K562 (cell line): ENCODE measurements at regions not wholly inside any gene's neighbourhood (a gene's known extent, or its start where the extent isn't known, plus 50 kb on each side); places are given as distances from the start of the nearest gene placed in this dataset.
A peak's percentile ranks its signal among the peaks of the same experiment; 100 is the strongest.

Experiments
- ATAC-seq: fragments of 200-7000 bp; cut with Tn5 transposase; 3 replicates; pipeline ENCODE4 v1.9.1; 2020; ENCODE audit warnings: moderate library complexity
- BruUV-seq: library from RNA; stranded (reverse); fragments of 400-500 nt; replicated peaks from 2 replicates; lab custom pipeline; 2021; lab: Mats Ljungman, UMichigan
- CTCF ChIA-PET: fragments of 300-600 bp; formaldehyde crosslinking; extraction: SDS; loops from one replicate; lab custom pipeline; 2021; ENCODE audit warnings: low intra/inter-chr PET ratio; lab: Yijun Ruan, JAX
- POLR2A ChIA-PET: fragments of 300-600, 350-650 bp; sonication (Branson Sonifier 250); formaldehyde crosslinking; extraction: SDS; loops from one replicate; lab custom pipeline; 2021; ENCODE audit warnings: antibody characterized with exemption, inconsistent platforms; lab: Yijun Ruan, JAX
- DNase-seq, 4 experiments: peaks; one replicate each; pipeline versions ENCODE4 v3.0.0 to v3.0.0-alpha.2; 2011 to 2018; ENCODE audit warnings: low spot score in 3 of 4, mixed read lengths in 3 of 4; ENCODE audit errors: extremely low read depth in 1 of 4
- FAIRE-seq: peaks from 2 replicates; lab custom pipeline; 2011; peaks lifted over from hg19 to GRCh38; lab: Jason Lieb, UNC
- H2AFZ ChIP-seq: 2 replicates; pipeline ENCODE4 v1.6.0; 2011; ENCODE audit warnings: low read depth, low read length, control low read depth, inconsistent platforms
- H3K27ac ChIP-seq: fragments of 200-600 bp; 3 replicates; pipeline ENCODE4 v1.8.0; 2011; ENCODE audit warnings: low read depth, mild to moderate bottlenecking, control low read depth, inconsistent platforms, low read length, moderate library complexity, mixed read lengths; ENCODE audit errors: extremely low read depth
- H3K27me3 ChIP-seq, 2 experiments: fragments of 300-600 bp in 1 of 2; 2 replicates in 1 of 2; 3 replicates in 1 of 2; pipeline versions ENCODE4 v1.6.0 to v1.8.0; 2011; ENCODE audit warnings: inconsistent platforms in 2 of 2, low read length in 2 of 2, mild to moderate bottlenecking in 1 of 2, mixed read lengths in 1 of 2, moderate library complexity in 1 of 2; ENCODE audit not compliant: control insufficient read depth in 2 of 2, insufficient read depth in 2 of 2
- H3K36me3 ChIP-seq: fragments of 300-600 bp; 3 replicates; pipeline ENCODE4 v1.8.0; 2011; ENCODE audit warnings: mild to moderate bottlenecking, low read length, inconsistent platforms; ENCODE audit not compliant: control insufficient read depth, insufficient read depth
- H3K4me1 ChIP-seq, 2 experiments: fragments of 200-600 bp in 1 of 2; replicated peaks in 1 of 2; 2 replicates in 1 of 2; 3 replicates in 1 of 2; pipeline versions ENCODE4 v1.5.1 to v1.8.0; 2011; ENCODE audit warnings: inconsistent platforms in 2 of 2, low read length in 2 of 2, mild to moderate bottlenecking in 1 of 2, mixed read lengths in 1 of 2, moderate library complexity in 1 of 2; ENCODE audit not compliant: control insufficient read depth in 2 of 2, insufficient read depth in 2 of 2
- H3K4me2 ChIP-seq: 2 replicates; pipeline ENCODE4 v1.6.1; 2011; ENCODE audit warnings: low read length, control low read depth, inconsistent platforms, mixed read lengths; ENCODE audit not compliant: insufficient read depth
- H3K4me3 ChIP-seq: fragments of 200-600 bp; sonication (generic), shearing (Covaris generic); 2 replicates; pipeline ENCODE4 v1.5.1; 2016; ENCODE audit warnings: control low read depth, inconsistent platforms
- H3K79me2 ChIP-seq: fragments of 200-600 bp; 3 replicates; pipeline ENCODE4 v1.8.0; 2011; ENCODE audit warnings: low read length, inconsistent platforms; ENCODE audit not compliant: control insufficient read depth, insufficient read depth
- H3K9ac ChIP-seq, 2 experiments: 2 replicates each; pipeline versions ENCODE4 v1.6.0 to v1.6.1; 2011; ENCODE audit warnings: low read depth in 2 of 2, low read length in 2 of 2, control low read depth in 1 of 2, inconsistent platforms in 1 of 2, mild to moderate bottlenecking in 1 of 2, mixed read lengths in 1 of 2; ENCODE audit not compliant: insufficient read depth in 1 of 2
- H3K9me1 ChIP-seq: one replicate; pipeline ENCODE4 v1.6.0; 2011; ENCODE audit warnings: inconsistent platforms, mild to moderate bottlenecking, low read length, moderate library complexity; ENCODE audit not compliant: control insufficient read depth, insufficient read depth
- H3K9me3 ChIP-seq: replicated peaks from 2 replicates; pipeline ENCODE4 v1.5.1; 2011; ENCODE audit warnings: low read depth, low read length, inconsistent platforms; ENCODE audit not compliant: control insufficient read depth, insufficient read depth
- H4K20me1 ChIP-seq: replicated peaks from 2 replicates; pipeline ENCODE4 v1.6.1; 2011; ENCODE audit warnings: low read length, inconsistent platforms, mixed read lengths; ENCODE audit not compliant: control insufficient read depth, insufficient read depth
- CHD2 ChIP-seq: IDR thresholded peaks from 2 replicates; pipeline ENCODE4 v1.6.1; 2011; ENCODE audit warnings: low read depth, low read length
- CHD4 ChIP-seq: fragments of 200-600 bp; sonication (generic); IDR thresholded peaks from 3 replicates; pipeline ENCODE4 v1.6.1; 2012; ENCODE audit warnings: low read depth, mild to moderate bottlenecking, mixed read lengths, low read length, inconsistent platforms; ENCODE audit not compliant: insufficient read depth, insufficient replicate concordance, poor library complexity, severe bottlenecking
- EWSR1 ChIP-seq: fragments of 450-650 bp; IDR thresholded peaks from 2 replicates; pipeline ENCODE4 v1.6.1; 2018; ENCODE audit warnings: borderline replicate concordance, mild to moderate bottlenecking, low read depth, moderate library complexity; ENCODE audit not compliant: partially characterized antibody
- FOSL1 ChIP-seq: fragments of 200-800 bp; sonication (Bioruptor generic); conservative IDR thresholded peaks from 2 replicates; pipeline ENCODE4 v1.6.1; 2016; ENCODE audit warnings: missing genetic modification characterization, missing compliant biosample characterization
- GTF2A2 ChIP-seq: IDR thresholded peaks from 2 replicates; pipeline ENCODE4 v1.6.1; 2016; ENCODE audit warnings: mild to moderate bottlenecking, missing genetic modification characterization, missing compliant biosample characterization
- HCFC1 ChIP-seq: IDR thresholded peaks from 2 replicates; pipeline ENCODE4 v1.6.1; 2012; ENCODE audit warnings: low read depth, low read length, improper control_type of control experiment
- HDAC2 ChIP-seq: fragments of 450-650 bp; IDR thresholded peaks from 2 replicates; pipeline ENCODE4 v1.6.1; 2016; ENCODE audit warnings: mild to moderate bottlenecking
- ZBTB12 ChIP-seq: fragments of 250-450 bp; sonication (Bioruptor Pico); IDR thresholded peaks from 2 replicates; pipeline ENCODE4 v1.4.0; 2020
- ZC3H11A ChIP-seq: IDR thresholded peaks from 2 replicates; pipeline ENCODE4 v1.6.1; 2012; ENCODE audit warnings: low read depth, low read length, improper control_type of control experiment
- ZNF124 ChIP-seq: sonication (generic); formaldehyde crosslinking; IDR thresholded peaks from 2 replicates; pipeline ENCODE4 v1.8.1; 2022; ENCODE audit warnings: missing genetic modification reagents
- ZNF695 ChIP-seq: fragments of 450-650 bp; formaldehyde crosslinking; IDR thresholded peaks from 2 replicates; pipeline ENCODE4 v1.4.0; 2020; ENCODE audit warnings: mild to moderate bottlenecking, moderate library complexity
- WGBS: fragments of 100-300 bp; shearing (Covaris generic); methylation state at CpG from one replicate; pipeline ENCODE4 v1.1.6; 2016; ENCODE audit warnings: low coverage, mixed read lengths; ENCODE audit not compliant: insufficient coverage; ENCODE audit errors: missing lambda C conversion rate; 5-methylcytosine and 5-hydroxymethylcytosine counted together
- in situ Hi-C: fragments of 300-500 bp; cut with MboI; formaldehyde crosslinking; loops from 4 replicates; pipeline ENCODE4 v1.15.0; 2018; ENCODE audit warnings: inconsistent platforms, mixed read lengths
- intact Hi-C: fragments of 100-400 bp; cut with micrococcal nuclease; formaldehyde crosslinking; loops from 2 replicates; pipeline ENCODE4 v1.14.2; 2022
- TF ChIP-seq, protein P1 (sequence below): sonication (generic); formaldehyde crosslinking; IDR thresholded peaks from 2 replicates; pipeline ENCODE4 v1.8.0; 2023; ENCODE audit warnings: mild to moderate bottlenecking, missing genetic modification reagents

GRCh38 chr11:27754035-27755017, 54.1 kb upstream of the BDNF start:
- no peaks in the 10 kb centered on the region for H3K27me3 ChIP-seq
- in situ Hi-C loops (no loop called here), intact Hi-C loops (no loop called here)
- H3K9me3 ChIP-seq: no peaks in the 10 kb centered on the region
- TF ChIP-seq ZBTB12: no peak
- TF ChIP-seq ZNF695 (CRISPR knock-in tag): no peak
- no peak for TF ChIP-seq CHD2
- TF ChIP-seq GTF2A2 (tag): no peak
- TF ChIP-seq HDAC2: no peak
- no peak for TF ChIP-seq CHD4
- no peak for TF ChIP-seq ZC3H11A
- TF ChIP-seq, protein P1, sequence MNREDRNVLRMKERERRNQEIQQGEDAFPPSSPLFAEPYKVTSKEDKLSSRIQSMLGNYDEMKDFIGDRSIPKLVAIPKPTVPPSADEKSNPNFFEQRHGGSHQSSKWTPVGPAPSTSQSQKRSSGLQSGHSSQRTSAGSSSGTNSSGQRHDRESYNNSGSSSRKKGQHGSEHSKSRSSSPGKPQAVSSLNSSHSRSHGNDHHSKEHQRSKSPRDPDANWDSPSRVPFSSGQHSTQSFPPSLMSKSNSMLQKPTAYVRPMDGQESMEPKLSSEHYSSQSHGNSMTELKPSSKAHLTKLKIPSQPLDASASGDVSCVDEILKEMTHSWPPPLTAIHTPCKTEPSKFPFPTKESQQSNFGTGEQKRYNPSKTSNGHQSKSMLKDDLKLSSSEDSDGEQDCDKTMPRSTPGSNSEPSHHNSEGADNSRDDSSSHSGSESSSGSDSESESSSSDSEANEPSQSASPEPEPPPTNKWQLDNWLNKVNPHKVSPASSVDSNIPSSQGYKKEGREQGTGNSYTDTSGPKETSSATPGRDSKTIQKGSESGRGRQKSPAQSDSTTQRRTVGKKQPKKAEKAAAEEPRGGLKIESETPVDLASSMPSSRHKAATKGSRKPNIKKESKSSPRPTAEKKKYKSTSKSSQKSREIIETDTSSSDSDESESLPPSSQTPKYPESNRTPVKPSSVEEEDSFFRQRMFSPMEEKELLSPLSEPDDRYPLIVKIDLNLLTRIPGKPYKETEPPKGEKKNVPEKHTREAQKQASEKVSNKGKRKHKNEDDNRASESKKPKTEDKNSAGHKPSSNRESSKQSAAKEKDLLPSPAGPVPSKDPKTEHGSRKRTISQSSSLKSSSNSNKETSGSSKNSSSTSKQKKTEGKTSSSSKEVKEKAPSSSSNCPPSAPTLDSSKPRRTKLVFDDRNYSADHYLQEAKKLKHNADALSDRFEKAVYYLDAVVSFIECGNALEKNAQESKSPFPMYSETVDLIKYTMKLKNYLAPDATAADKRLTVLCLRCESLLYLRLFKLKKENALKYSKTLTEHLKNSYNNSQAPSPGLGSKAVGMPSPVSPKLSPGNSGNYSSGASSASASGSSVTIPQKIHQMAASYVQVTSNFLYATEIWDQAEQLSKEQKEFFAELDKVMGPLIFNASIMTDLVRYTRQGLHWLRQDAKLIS (CRISPR knock-in tag): no peak
- TF ChIP-seq EWSR1: no peak
- TF ChIP-seq ZNF124 (CRISPR knock-in tag): no peak
- TF ChIP-seq FOSL1 (tag): no peak
- no peak for TF ChIP-seq HCFC1
- H3K9me1 ChIP-seq: no peaks in the 10 kb centered on the region
- H2AFZ ChIP-seq: no peak overlapping the region
- ChIA-PET CTCF (no interaction called here), POLR2A (no interaction called here)
- H3K9ac ChIP-seq: no peak overlapping the region
- DNase-seq (peak in 1 of 4 experiments; percentile 0), ATAC-seq (no peak), FAIRE-seq (no peak)
- H3K79me2 ChIP-seq: no peaks in the 10 kb centered on the region
- BruUV-seq: no TSS peak
- H3K4me3 ChIP-seq: no peak overlapping the region
- no peak overlapping the region for H3K27ac ChIP-seq
- WGBS: 1% methylated on average over 13 of the region's 13 CpGs
- H3K4me2 ChIP-seq: no peak overlapping the region
- no peaks in the 10 kb centered on the region for H3K4me1 ChIP-seq
- H3K36me3 ChIP-seq: no peaks in the 10 kb centered on the region
- H4K20me1 ChIP-seq: no peaks in the 10 kb centered on the region
